Keratinocyte (primary cell): ENCODE measurements at regions not wholly inside any gene's neighbourhood (a gene's known extent, or its start where the extent isn't known, plus 50 kb on each side); places are given as distances from the start of the nearest gene placed in this dataset.

Experiments used
- DNase-seq: peaks from one replicate; pipeline ENCODE4 v3.0.0-alpha.2; 2011; ENCODE audit warnings: low read depth, missing footprints, low spot score
- FAIRE-seq: peaks from 2 replicates; lab custom pipeline; 2011; peaks lifted over from hg19 to GRCh38; lab: Jason Lieb, UNC
- H2AFZ ChIP-seq: 2 replicates; pipeline ENCODE4 v1.6.0; 2012; ENCODE audit warnings: low read length, control low read depth, inconsistent platforms; ENCODE audit not compliant: control insufficient read depth
- H3K27ac ChIP-seq: 2 replicates; pipeline ENCODE4 v1.5.1; 2011; ENCODE audit warnings: low read length; ENCODE audit not compliant: control insufficient read depth, insufficient read depth
- H3K27me3 ChIP-seq: 3 replicates; pipeline ENCODE4 v1.6.0; 2011; ENCODE audit warnings: low read length; ENCODE audit not compliant: control insufficient read depth, insufficient read depth; ENCODE audit errors: extremely low read depth
- H3K36me3 ChIP-seq, 2 experiments: 2 replicates in 1 of 2; 3 replicates in 1 of 2; pipeline ENCODE4 v1.5.1; 2011; ENCODE audit warnings: low read length in 2 of 2, mild to moderate bottlenecking in 1 of 2; ENCODE audit not compliant: control insufficient read depth in 2 of 2, insufficient read depth in 2 of 2; ENCODE audit errors: extremely low read depth in 1 of 2
- H3K4me1 ChIP-seq: 3 replicates; pipeline ENCODE4 v1.5.1; 2011; ENCODE audit warnings: low read length; ENCODE audit not compliant: control insufficient read depth, insufficient read depth; ENCODE audit errors: extremely low read depth
- H3K4me2 ChIP-seq: 3 replicates; pipeline ENCODE4 v1.6.0; 2011; ENCODE audit warnings: low read depth, low read length; ENCODE audit not compliant: control insufficient read depth, insufficient read depth; ENCODE audit errors: extremely low read depth
- H3K4me3 ChIP-seq, 3 experiments: fragments of 200-600 bp in 1 of 3; sonication (generic) in 1 of 3; 2 replicates in 2 of 3; 3 replicates in 1 of 3; pipeline ENCODE4 v1.5.1; 2011 to 2016; ENCODE audit warnings: low read length in 3 of 3, mild to moderate bottlenecking in 3 of 3, control low read depth in 2 of 3, inconsistent platforms in 1 of 3, low read depth in 1 of 3, mixed read lengths in 1 of 3, mixed run types in 1 of 3, moderate library complexity in 1 of 3; ENCODE audit not compliant: control insufficient read depth in 2 of 3, insufficient read depth in 2 of 3; ENCODE audit errors: extremely low read depth in 1 of 3
- H3K79me2 ChIP-seq: 2 replicates; pipeline ENCODE4 v1.6.0; 2012; ENCODE audit warnings: low read length; ENCODE audit not compliant: control insufficient read depth, insufficient read depth
- H3K9ac ChIP-seq: 3 replicates; pipeline ENCODE4 v1.6.0; 2011; ENCODE audit warnings: low read length; ENCODE audit not compliant: control insufficient read depth, insufficient read depth; ENCODE audit errors: extremely low read depth
- H3K9me1 ChIP-seq: 3 replicates; pipeline ENCODE4 v1.6.0; 2011; ENCODE audit warnings: low read length; ENCODE audit not compliant: control insufficient read depth, insufficient read depth; ENCODE audit errors: extremely low read depth
- H3K9me3 ChIP-seq: 2 replicates; pipeline ENCODE4 v1.5.1; 2012; ENCODE audit warnings: low read depth, low read length; ENCODE audit not compliant: control insufficient read depth
- H4K20me1 ChIP-seq: 3 replicates; pipeline ENCODE4 v1.6.0; 2011; ENCODE audit warnings: low read length; ENCODE audit not compliant: control insufficient read depth, insufficient read depth; ENCODE audit errors: extremely low read depth
- CTCF ChIP-seq, 3 experiments: IDR thresholded peaks in 1 of 3; conservative IDR thresholded peaks in 1 of 3; optimal IDR thresholded peaks in 1 of 3; 2 replicates in 2 of 3; 3 replicates in 1 of 3; pipeline versions ENCODE3 to v1.5.1; 2011; ENCODE audit warnings: low read length in 3 of 3, mild to moderate bottlenecking in 3 of 3, moderate library complexity in 2 of 3, control low read depth in 1 of 3, inconsistent platforms in 1 of 3; ENCODE audit not compliant: insufficient read depth in 2 of 3; ENCODE audit errors: extremely low read depth in 1 of 3
- EZH2 ChIP-seq: IDR thresholded peaks from one replicate; pipeline ENCODE4 v1.6.1; 2012; ENCODE audit warnings: inconsistent platforms, mild to moderate bottlenecking, low read length, moderate library complexity
- dilution Hi-C: fragments of 300-500 bp; cut with MboI; formaldehyde crosslinking; loops from one replicate; pipeline ENCODE4 v1.7.0; 2020; ENCODE audit warnings: low sequenced_read_pairs; ENCODE audit not compliant: extremely low pct_ligation_motif_present

GRCh38 chr11:64474680-64475079 is 81.1 kb upstream of the SLC22A11 start:
- TF ChIP-seq CTCF (optimal IDR thresholded peaks at IDR 0.05 in 1 of 3, IDR thresholded peaks at IDR 0.05 in 1 of 3, conservative IDR thresholded peaks at IDR 0.05 in 1 of 3; ENCODE audit: extremely low read depth in 1 of 3, insufficient read depth in 2 of 3, low read length in 3 of 3): no peak
- TF ChIP-seq EZH2: no peak
- H3K36me3 ChIP-seq: no peaks in the 10 kb centered on the region

GRCh38 chr11:64475145-64475544 is 80.6 kb upstream of the SLC22A11 start:
- Histone ChIP-seq H3K4me3 (no peak overlapping the region), H3K36me3 (no peaks in the 10 kb centered on the region), H3K4me2 (no peak overlapping the region), H3K4me1 (no peaks in the 10 kb centered on the region), H4K20me1 (no peaks in the 10 kb centered on the region), H3K27ac (no peak overlapping the region), H3K27me3 (peaks cover 14% of the 10 kb centered on the region), H3K79me2 (no peaks in the 10 kb centered on the region), H3K9ac (no peak overlapping the region), H2AFZ (no peak overlapping the region), H3K9me1 (no peaks in the 10 kb centered on the region), H3K9me3 (no peaks in the 10 kb centered on the region)
- TF ChIP-seq CTCF (optimal IDR thresholded peaks at IDR 0.05 in 1 of 3, IDR thresholded peaks at IDR 0.05 in 1 of 3, conservative IDR thresholded peaks at IDR 0.05 in 1 of 3; ENCODE audit: extremely low read depth in 1 of 3, insufficient read depth in 2 of 3, low read length in 3 of 3) (no peak), EZH2 (no peak)
- dilution Hi-C loops: no loop called here
- no peak for FAIRE-seq
- DNase-seq: no peak

More at GRCh38 chr11:64474680-64475079, 81.1 kb upstream of the SLC22A11 start:
- Histone ChIP-seq H3K79me2 (no peaks in the 10 kb centered on the region), H4K20me1 (no peaks in the 10 kb centered on the region), H2AFZ (no peak overlapping the region), H3K27ac (no peak overlapping the region), H3K4me2 (no peak overlapping the region), H3K9me3 (no peaks in the 10 kb centered on the region), H3K9ac (no peak overlapping the region), H3K4me3 (no peak overlapping the region), H3K4me1 (no peaks in the 10 kb centered on the region), H3K9me1 (no peaks in the 10 kb centered on the region), H3K27me3 (peaks cover 18% of the 10 kb centered on the region)
- FAIRE-seq (no peak), DNase-seq (no peak)
- dilution Hi-C loops: no loop called here
